Activated naive CD8-positive, alpha-beta T cell treated with anti-CD3 and anti-CD28 coated beads, Interleukin-2, amount 10 ng/mL, durations not matched to agents 7 days and 5 days (primary cell): ENCODE measurements at regions not wholly inside any gene's neighbourhood (a gene's known extent, or its start where the extent isn't known, plus 50 kb on each side); places are given as distances from the start of the nearest gene placed in this dataset.

Experiments
- ATAC-seq: fragments of 150-1000 bp; cut with Tn5 transposase; one replicate; pipeline ENCODE4 v1.10.0; 2021; ENCODE audit warnings: low read depth, moderate library complexity
- POLR2A ChIA-PET: fragments of 350-600 bp; sonication (Branson Sonifier 250); formaldehyde crosslinking; loops from one replicate; lab custom pipeline; 2021; ENCODE audit warnings: antibody characterized with exemption; lab: Charles Lee
- DNase-seq: peaks from one replicate; pipeline ENCODE4 v3.0.0; 2021
- H3K27ac Mint-ChIP-seq: one replicate; pipeline ENCODE4 v1.8.0; 2022; ENCODE audit warnings: mild to moderate bottlenecking, mixed read lengths
- H3K27me3 Mint-ChIP-seq: one replicate; pipeline ENCODE4 v1.8.0; 2022; ENCODE audit warnings: mild to moderate bottlenecking, moderate library complexity, mixed read lengths
- H3K36me3 Mint-ChIP-seq: one replicate; pipeline ENCODE4 v1.8.0; 2021; ENCODE audit warnings: mild to moderate bottlenecking, mixed read lengths
- H3K4me1 Mint-ChIP-seq: one replicate; pipeline ENCODE4 v1.8.0; 2021; ENCODE audit warnings: mixed read lengths
- H3K4me3 Mint-ChIP-seq: one replicate; pipeline ENCODE4 v1.8.0; 2022; ENCODE audit warnings: mild to moderate bottlenecking, moderate library complexity, mixed read lengths
- H3K9me3 Mint-ChIP-seq: one replicate; pipeline ENCODE4 v1.8.0; 2021; ENCODE audit warnings: mixed read lengths

- no peak overlapping the region for H3K4me3 Mint-ChIP-seq
- H3K27me3 Mint-ChIP-seq, result peaks cover 6% of the 10 kb centered on the region
- DNase-seq (no peak), ATAC-seq (no peak)
- POLR2A ChIA-PET, result no interaction called here
- H3K9me3 Mint-ChIP-seq, result no peaks in the 10 kb centered on the region
- no peak overlapping the region for H3K27ac Mint-ChIP-seq
- no peaks in the 10 kb centered on the region for H3K36me3 Mint-ChIP-seq
- no peaks in the 10 kb centered on the region for H3K4me1 Mint-ChIP-seq
These were observed 88.4 kb upstream of the ADRA1B start for GRCh38 chr5:159827861-159828260.

- ATAC-seq (no peak), DNase-seq (no peak)
- H3K27me3 Mint-ChIP-seq, result peaks cover 3% of the 10 kb centered on the region
- H3K9me3 Mint-ChIP-seq, result peaks cover 7% of the 10 kb centered on the region
- POLR2A ChIA-PET, result no interaction called here
- peaks cover 2% of the 10 kb centered on the region for H3K36me3 Mint-ChIP-seq
- no peak overlapping the region for H3K27ac Mint-ChIP-seq
- H3K4me1 Mint-ChIP-seq, result peaks cover 4% of the 10 kb centered on the region
- H3K4me3 Mint-ChIP-seq, result no peak overlapping the region
These were observed 84.2 kb upstream of the ADRA1B start for GRCh38 chr5:159832073-159832472.

GRCh38 chr5:159833088-159833487, 83.2 kb upstream of the ADRA1B start:
- Mint-ChIP-seq H3K36me3 (peaks cover 2% of the 10 kb centered on the region), H3K4me1 (peaks cover 4% of the 10 kb centered on the region), H3K9me3 (peaks cover 7% of the 10 kb centered on the region), H3K4me3 (no peak overlapping the region), H3K27ac (no peak overlapping the region), H3K27me3 (peaks cover 3% of the 10 kb centered on the region)
- no peak for DNase-seq
- ATAC-seq, result no peak
- POLR2A ChIA-PET, result no interaction called here

GRCh38 chr5:159833846-159834245, 82.4 kb upstream of the ADRA1B start:
- Mint-ChIP-seq H3K4me3 (no peak overlapping the region), H3K36me3 (peaks cover 2% of the 10 kb centered on the region), H3K27me3 (peaks cover 3% of the 10 kb centered on the region), H3K9me3 (peaks cover 7% of the 10 kb centered on the region), H3K4me1 (peaks cover 4% of the 10 kb centered on the region), H3K27ac (no peak overlapping the region)
- DNase-seq (no peak), ATAC-seq (no peak)
- POLR2A ChIA-PET, result no interaction called here

- Mint-ChIP-seq H3K4me1 (peaks cover 4% of the 10 kb centered on the region), H3K4me3 (no peak overlapping the region), H3K27me3 (peaks cover 3% of the 10 kb centered on the region), H3K36me3 (peaks cover 2% of the 10 kb centered on the region), H3K9me3 (peaks cover 7% of the 10 kb centered on the region), H3K27ac (no peak overlapping the region)
- POLR2A ChIA-PET, result no interaction called here
- DNase-seq (no peak), ATAC-seq (no peak)
These were observed 80.7 kb upstream of the ADRA1B start for GRCh38 chr5:159835548-159835947.

GRCh38 chr5:159836691-159837090, 79.6 kb upstream of the ADRA1B start:
- POLR2A ChIA-PET, result no interaction called here
- DNase-seq (no peak), ATAC-seq (no peak)
- no peak overlapping the region for H3K27ac Mint-ChIP-seq
- H3K4me3 Mint-ChIP-seq, result no peak overlapping the region
- peaks cover 2% of the 10 kb centered on the region for H3K36me3 Mint-ChIP-seq
- H3K27me3 Mint-ChIP-seq, result peaks cover 5% of the 10 kb centered on the region
- peaks cover 7% of the 10 kb centered on the region for H3K9me3 Mint-ChIP-seq
- H3K4me1 Mint-ChIP-seq, result peaks cover 4% of the 10 kb centered on the region

GRCh38 chr5:159837860-159838259, 78.4 kb upstream of the ADRA1B start:
- H3K9me3 Mint-ChIP-seq, result peaks cover 7% of the 10 kb centered on the region
- H3K27ac Mint-ChIP-seq, result no peak overlapping the region
- peaks cover 2% of the 10 kb centered on the region for H3K36me3 Mint-ChIP-seq
- H3K4me3 Mint-ChIP-seq, result no peak overlapping the region
- no peak for DNase-seq
- peaks cover 5% of the 10 kb centered on the region for H3K27me3 Mint-ChIP-seq
- H3K4me1 Mint-ChIP-seq, result peaks cover 4% of the 10 kb centered on the region
- ATAC-seq, result no peak
- POLR2A ChIA-PET, result no interaction called here

GRCh38 chr5:159838551-159839222, 77.6 kb upstream of the ADRA1B start:
- ATAC-seq (no peak), DNase-seq (no peak)
- H3K36me3 Mint-ChIP-seq, result peaks cover 2% of the 10 kb centered on the region
- peaks cover 7% of the 10 kb centered on the region for H3K9me3 Mint-ChIP-seq
- peaks cover 4% of the 10 kb centered on the region for H3K4me1 Mint-ChIP-seq
- no peak overlapping the region for H3K27ac Mint-ChIP-seq
- peaks cover 5% of the 10 kb centered on the region for H3K27me3 Mint-ChIP-seq
- H3K4me3 Mint-ChIP-seq, result no peak overlapping the region
- POLR2A ChIA-PET, result no interaction called here

- H3K36me3 Mint-ChIP-seq, result no peaks in the 10 kb centered on the region
- H3K4me3 Mint-ChIP-seq, result no peak overlapping the region
- H3K4me1 Mint-ChIP-seq, result no peaks in the 10 kb centered on the region
- DNase-seq (no peak), ATAC-seq (no peak)
- POLR2A ChIA-PET, result no interaction called here
- H3K9me3 Mint-ChIP-seq, result no peaks in the 10 kb centered on the region
- peaks cover 9% of the 10 kb centered on the region for H3K27me3 Mint-ChIP-seq
- no peak overlapping the region for H3K27ac Mint-ChIP-seq
These were observed 71.8 kb upstream of the ADRA1B start for GRCh38 chr5:159844267-159845121.

GRCh38 chr5:159849437-159850083, 66.7 kb upstream of the ADRA1B start:
- no peaks in the 10 kb centered on the region for H3K4me1 Mint-ChIP-seq
- POLR2A ChIA-PET, result no interaction called here
- no peak overlapping the region for H3K4me3 Mint-ChIP-seq
- no peaks in the 10 kb centered on the region for H3K36me3 Mint-ChIP-seq
- no peak for ATAC-seq
- no peak for DNase-seq
- peaks cover 1% of the 10 kb centered on the region for H3K9me3 Mint-ChIP-seq
- no peak overlapping the region for H3K27ac Mint-ChIP-seq
- peaks cover 4% of the 10 kb centered on the region for H3K27me3 Mint-ChIP-seq

- ATAC-seq (no peak), DNase-seq (no peak)
- POLR2A ChIA-PET, result no interaction called here
- Mint-ChIP-seq H3K4me1 (no peaks in the 10 kb centered on the region), H3K36me3 (no peaks in the 10 kb centered on the region), H3K4me3 (no peak overlapping the region), H3K27me3 (peaks cover 4% of the 10 kb centered on the region), H3K9me3 (peaks cover 1% of the 10 kb centered on the region), H3K27ac (no peak overlapping the region)
These were observed 66.1 kb upstream of the ADRA1B start for GRCh38 chr5:159850160-159850559.

GRCh38 chr5:159851053-159851452, 65.2 kb upstream of the ADRA1B start:
- Mint-ChIP-seq H3K4me1 (no peaks in the 10 kb centered on the region), H3K4me3 (no peak overlapping the region), H3K27me3 (peaks cover 4% of the 10 kb centered on the region), H3K9me3 (peaks cover 1% of the 10 kb centered on the region), H3K36me3 (no peaks in the 10 kb centered on the region), H3K27ac (no peak overlapping the region)
- no peak for DNase-seq
- POLR2A ChIA-PET, result no interaction called here
- no peak for ATAC-seq

GRCh38 chr5:159854916-159855315, 61.4 kb upstream of the ADRA1B start:
- H3K36me3 Mint-ChIP-seq, result no peaks in the 10 kb centered on the region
- H3K4me1 Mint-ChIP-seq, result no peaks in the 10 kb centered on the region
- DNase-seq (no peak), ATAC-seq (no peak)
- no peaks in the 10 kb centered on the region for H3K27me3 Mint-ChIP-seq
- no peak overlapping the region for H3K27ac Mint-ChIP-seq
- POLR2A ChIA-PET, result no interaction called here
- H3K9me3 Mint-ChIP-seq, result peaks cover 1% of the 10 kb centered on the region
- H3K4me3 Mint-ChIP-seq, result no peak overlapping the region
